ENCODE measurements at regions not wholly inside any gene's neighbourhood (a gene's known extent, or its start where the extent isn't known, plus 50 kb on each side); places are given as distances from the start of the nearest gene placed in this dataset.

GRCh38 chr11:13098063-13098462 is 88.9 kb downstream of the RASSF10 start:
- no peak for DNase-seq (ENCODE audit: low read depth)
- no peak overlapping the region for H3K4me3 ChIP-seq (ENCODE audit: low read depth, low read length)
- TF ChIP-seq CTCF (IDR thresholded peaks at IDR 0.05; ENCODE audit: insufficient read depth, low read depth, low read length, missing control alignments), result no peak

- H3K4me3 ChIP-seq (ENCODE audit: low read depth, low read length), result no peak overlapping the region
- DNase-seq (ENCODE audit: low read depth), result peak; percentile 36
- no peak for TF ChIP-seq CTCF (IDR thresholded peaks at IDR 0.05; ENCODE audit: insufficient read depth, low read depth, low read length, missing control alignments)
Observed at GRCh38 chr11:13098616-13099289, 89.6 kb downstream of the RASSF10 start.

- no peak overlapping the region for H3K4me3 ChIP-seq (ENCODE audit: low read depth, low read length)
- no peak for TF ChIP-seq CTCF (IDR thresholded peaks at IDR 0.05; ENCODE audit: insufficient read depth, low read depth, low read length, missing control alignments)
- no peak for DNase-seq (ENCODE audit: low read depth)
Observed at GRCh38 chr11:13101644-13102512, 92.8 kb downstream of the RASSF10 start.

- no peak for DNase-seq (ENCODE audit: low read depth)
- H3K4me3 ChIP-seq (ENCODE audit: low read depth, low read length), result no peak overlapping the region
- TF ChIP-seq CTCF (IDR thresholded peaks at IDR 0.05; ENCODE audit: insufficient read depth, low read depth, low read length, missing control alignments), result no peak
Observed at GRCh38 chr11:13102513-13102840, 93.4 kb downstream of the RASSF10 start.

- DNase-seq (ENCODE audit: low read depth), result no peak
- no peak for TF ChIP-seq CTCF (IDR thresholded peaks at IDR 0.05; ENCODE audit: insufficient read depth, low read depth, low read length, missing control alignments)
- no peak overlapping the region for H3K4me3 ChIP-seq (ENCODE audit: low read depth, low read length)
Observed at GRCh38 chr11:13102865-13103539, 93.9 kb downstream of the RASSF10 start.

GRCh38 chr11:13103962-13104554 is 94.9 kb downstream of the RASSF10 start:
- TF ChIP-seq CTCF (IDR thresholded peaks at IDR 0.05; ENCODE audit: insufficient read depth, low read depth, low read length, missing control alignments), result no peak
- DNase-seq (ENCODE audit: low read depth), result no peak
- no peak overlapping the region for H3K4me3 ChIP-seq (ENCODE audit: low read depth, low read length)
